22Rv1 (cell line): ENCODE measurements at regions not wholly inside any gene's neighbourhood (a gene's known extent, or its start where the extent isn't known, plus 50 kb on each side); places are given as distances from the start of the nearest gene placed in this dataset.

Experiments used
- H3K27ac ChIP-seq: fragments of 450-650 bp; 2 replicates; pipeline ENCODE4 v1.5.1; 2017
- ZFX ChIP-seq: fragments of 450-650 bp; IDR thresholded peaks from 2 replicates; pipeline ENCODE4 v1.6.1; 2017; ENCODE audit warnings: antibody characterized with exemption, borderline replicate concordance
- TF ChIP-seq, protein P1 (sequence below): fragments of 450-650 bp; IDR thresholded peaks from 2 replicates; pipeline ENCODE4 v1.5.1; 2017; ENCODE audit warnings: mild to moderate bottlenecking

DNA sequence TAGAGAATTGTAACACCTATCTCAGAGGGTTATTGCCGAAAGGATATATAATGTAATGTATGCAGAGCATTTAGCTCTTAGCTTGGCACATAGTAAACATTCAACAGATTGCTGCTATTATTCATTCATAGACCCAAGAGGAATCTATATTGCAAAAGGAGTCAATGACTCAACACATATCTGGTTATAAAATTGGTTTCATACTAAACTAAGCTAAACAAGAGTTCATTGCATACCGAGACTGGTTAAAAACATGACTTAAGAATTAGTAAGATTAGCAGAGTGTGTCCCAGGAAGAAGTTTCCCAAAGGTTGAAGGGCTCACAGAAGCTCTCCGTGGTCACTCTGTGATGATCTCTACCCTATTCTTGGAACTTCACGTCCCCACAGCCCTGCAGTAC is 339.6 kb upstream of the CCNH start:
- TF ChIP-seq, protein P1, sequence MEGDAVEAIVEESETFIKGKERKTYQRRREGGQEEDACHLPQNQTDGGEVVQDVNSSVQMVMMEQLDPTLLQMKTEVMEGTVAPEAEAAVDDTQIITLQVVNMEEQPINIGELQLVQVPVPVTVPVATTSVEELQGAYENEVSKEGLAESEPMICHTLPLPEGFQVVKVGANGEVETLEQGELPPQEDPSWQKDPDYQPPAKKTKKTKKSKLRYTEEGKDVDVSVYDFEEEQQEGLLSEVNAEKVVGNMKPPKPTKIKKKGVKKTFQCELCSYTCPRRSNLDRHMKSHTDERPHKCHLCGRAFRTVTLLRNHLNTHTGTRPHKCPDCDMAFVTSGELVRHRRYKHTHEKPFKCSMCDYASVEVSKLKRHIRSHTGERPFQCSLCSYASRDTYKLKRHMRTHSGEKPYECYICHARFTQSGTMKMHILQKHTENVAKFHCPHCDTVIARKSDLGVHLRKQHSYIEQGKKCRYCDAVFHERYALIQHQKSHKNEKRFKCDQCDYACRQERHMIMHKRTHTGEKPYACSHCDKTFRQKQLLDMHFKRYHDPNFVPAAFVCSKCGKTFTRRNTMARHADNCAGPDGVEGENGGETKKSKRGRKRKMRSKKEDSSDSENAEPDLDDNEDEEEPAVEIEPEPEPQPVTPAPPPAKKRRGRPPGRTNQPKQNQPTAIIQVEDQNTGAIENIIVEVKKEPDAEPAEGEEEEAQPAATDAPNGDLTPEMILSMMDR = no peak
- no peak for TF ChIP-seq ZFX
- no peak overlapping the region for H3K27ac ChIP-seq

DNA sequence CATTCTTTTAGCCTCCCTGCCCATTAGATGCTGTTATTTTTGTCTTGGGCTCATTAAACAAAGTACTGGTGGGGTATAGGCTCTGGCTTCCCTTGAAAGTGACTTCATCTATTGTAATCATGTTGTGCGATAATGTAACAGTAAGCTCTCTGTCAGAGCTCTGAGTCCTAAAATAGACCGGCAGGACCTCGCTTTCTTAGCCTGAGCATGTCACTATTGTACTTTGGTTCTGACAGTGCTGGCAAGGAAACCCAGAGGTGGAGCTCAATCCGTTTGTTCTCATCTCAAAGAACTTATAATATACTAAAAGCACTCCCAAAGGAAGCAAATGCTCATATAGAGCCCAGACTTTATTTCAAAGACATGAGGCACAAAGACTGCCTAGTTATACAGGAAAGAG is 339.1 kb upstream of the CCNH start:
- TF ChIP-seq, protein P1 = no peak
- no peak for TF ChIP-seq ZFX

DNA sequence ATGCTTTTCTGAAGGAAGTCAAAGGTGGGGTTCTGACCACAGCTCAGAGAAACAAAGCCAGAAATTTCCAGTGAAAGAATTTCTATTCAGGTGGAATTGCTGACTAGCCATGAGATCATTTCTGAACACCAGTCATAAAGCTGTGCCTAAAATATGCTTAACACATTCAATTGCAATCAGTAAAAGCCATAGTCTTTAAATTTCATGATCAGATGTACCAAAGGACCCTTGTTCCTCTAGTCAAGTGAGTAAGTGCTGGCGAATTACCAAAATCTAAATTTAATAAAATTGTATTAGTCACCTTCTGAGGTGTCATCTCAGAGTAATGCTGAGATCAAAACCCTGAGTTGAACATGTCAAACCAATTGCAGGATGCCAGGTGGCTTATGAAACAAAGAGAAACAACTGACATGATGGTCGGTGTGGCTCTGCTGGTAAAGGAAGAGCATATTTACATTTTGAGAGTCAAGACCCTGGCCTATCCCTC is 334.2 kb upstream of the CCNH start:
- TF ChIP-seq, protein P1 = no peak
- TF ChIP-seq ZFX = no peak
- no peak overlapping the region for H3K27ac ChIP-seq

More for the DNA sequence above, 339.1 kb upstream of the CCNH start:
- no peak overlapping the region for H3K27ac ChIP-seq

DNA sequence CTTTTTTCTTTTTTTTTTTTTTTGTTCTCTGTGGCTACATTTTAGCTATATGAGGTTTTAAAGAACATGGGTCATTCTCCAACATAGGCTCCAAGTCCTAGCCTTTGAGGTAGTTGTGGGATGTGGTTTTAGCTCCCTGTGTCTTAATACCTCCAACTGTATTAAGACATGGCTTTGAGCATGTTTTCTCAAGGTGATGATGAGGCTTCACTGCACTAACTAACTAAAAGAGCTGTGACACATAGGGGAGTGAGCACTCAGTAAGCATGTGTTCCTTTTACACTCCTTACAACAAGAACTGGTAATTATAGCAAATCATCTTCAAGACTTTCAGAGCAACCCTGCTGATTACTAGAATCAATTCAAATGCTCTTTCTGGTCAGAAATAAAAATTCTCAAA is 333.6 kb upstream of the CCNH start:
- TF ChIP-seq, protein P1 = no peak
- no peak for TF ChIP-seq ZFX
- H3K27ac ChIP-seq = no peak overlapping the region

DNA sequence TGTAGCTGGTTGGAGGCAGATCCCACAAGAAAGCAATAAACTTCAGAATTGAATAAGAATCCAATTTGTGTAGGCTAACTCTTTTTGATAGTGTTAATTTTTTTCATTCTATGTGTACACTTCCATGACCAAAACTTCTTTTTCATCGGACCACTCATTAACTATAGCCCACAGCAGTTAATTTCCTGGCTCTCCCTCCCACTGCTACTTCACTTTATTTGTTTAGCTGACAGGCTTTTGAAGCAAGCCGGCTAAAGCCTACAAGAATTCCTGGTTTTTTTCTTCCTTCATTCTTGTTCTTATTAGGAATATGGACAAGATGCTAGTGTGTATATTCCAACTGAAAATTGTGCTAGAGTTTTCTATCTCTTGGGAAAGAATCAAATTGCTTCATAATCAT is 329.2 kb upstream of the CCNH start:
- H3K27ac ChIP-seq = no peak overlapping the region
- TF ChIP-seq, protein P1 = no peak
- TF ChIP-seq ZFX = no peak

DNA sequence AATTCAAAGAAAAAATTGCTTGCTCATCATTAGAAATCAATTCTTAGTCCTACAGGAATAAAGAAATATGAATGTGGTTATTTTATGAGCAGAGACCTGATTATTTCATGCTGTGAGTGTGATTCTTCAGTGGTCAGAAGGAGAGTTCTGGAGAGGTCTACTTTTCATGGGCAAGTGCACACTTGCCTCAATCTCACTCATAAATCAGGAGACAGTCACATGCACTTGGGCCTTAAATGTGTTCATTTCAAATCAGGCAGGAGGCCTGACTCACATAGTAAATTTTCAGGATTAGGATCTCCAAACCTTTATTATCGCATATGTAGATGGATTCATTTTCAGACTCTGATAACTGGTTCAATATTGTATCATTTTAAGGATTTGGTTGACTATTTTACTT is 323.2 kb upstream of the CCNH start:
- TF ChIP-seq, protein P1 = no peak
- no peak for TF ChIP-seq ZFX
- H3K27ac ChIP-seq = no peak overlapping the region

DNA sequence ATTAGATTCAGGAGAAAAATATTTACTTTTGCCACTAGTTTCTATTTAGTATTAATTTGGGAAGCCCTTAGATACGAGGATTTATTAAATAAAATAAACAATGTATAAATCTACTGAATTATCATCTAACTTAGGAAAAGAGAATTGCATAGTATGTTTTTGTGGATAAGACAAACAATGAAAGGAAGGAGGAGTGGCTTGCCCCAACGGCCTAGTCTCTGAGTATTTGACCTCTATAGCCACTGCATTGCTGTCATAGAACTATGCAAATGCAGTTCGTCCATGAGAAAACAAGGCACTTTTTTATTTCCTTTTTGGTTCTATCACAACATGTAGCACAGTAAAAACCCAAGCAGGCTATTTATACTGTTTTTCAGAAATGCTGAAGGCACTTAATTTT is 321.2 kb upstream of the CCNH start:
- no peak overlapping the region for H3K27ac ChIP-seq
- TF ChIP-seq, protein P1 = no peak
- no peak for TF ChIP-seq ZFX
